BLaER1 treated with 17β-estradiol and CSF1 and Interleukin-3, amounts not matched to agents 10 nM and 100 nM (cell line): ENCODE measurements at regions not wholly inside any gene's neighbourhood (a gene's known extent, or its start where the extent isn't known, plus 50 kb on each side); places are given as distances from the start of the nearest gene placed in this dataset.

ENCODE experiments used
- H3K27ac ChIP-seq, 11 experiments: shearing (Covaris generic); formaldehyde crosslinking; 2 replicates each; pipeline ENCODE4 v1.8.1; 2022
- H3K27me3 ChIP-seq, 11 experiments: shearing (Covaris generic); formaldehyde crosslinking; 2 replicates each; pipeline ENCODE4 v1.8.1; 2022
- H3K36me3 ChIP-seq, 11 experiments: shearing (Covaris generic); formaldehyde crosslinking; 2 replicates each; pipeline ENCODE4 v1.8.1; 2022
- H3K4me1 ChIP-seq, 10 experiments: shearing (Covaris generic); formaldehyde crosslinking; 2 replicates each; pipeline ENCODE4 v1.8.1; 2022
- H3K4me2 ChIP-seq, 11 experiments: shearing (Covaris generic); formaldehyde crosslinking; 2 replicates each; pipeline ENCODE4 v1.8.1; 2022
- H3K4me3 ChIP-seq, 10 experiments: shearing (Covaris generic); formaldehyde crosslinking; 2 replicates each; pipeline ENCODE4 v1.8.1; 2022
- H3K9ac ChIP-seq, 11 experiments: shearing (Covaris generic); formaldehyde crosslinking; 2 replicates each; pipeline ENCODE4 v1.8.1; 2022
- H3K9me3 ChIP-seq, 11 experiments: shearing (Covaris generic); formaldehyde crosslinking; replicated peaks in 1 of 11; 2 replicates each; pipeline ENCODE4 v1.8.1; 2022
- H4K20me1 ChIP-seq, 11 experiments: shearing (Covaris generic); formaldehyde crosslinking; 2 replicates each; pipeline ENCODE4 v1.8.1; 2022
- Cebpa-rat ChIP-seq, 11 experiments: shearing (Covaris generic); IDR thresholded peaks; 2 replicates each; pipeline ENCODE4 v1.8.1; 2022

GRCh38 chr16:63100082-63100481 lies 1063.8 kb upstream of the CDH8 start:
- no peaks in the 10 kb centered on the region for H3K9me3 ChIP-seq
- H3K9ac ChIP-seq, result no peak overlapping the region
- no peak for TF ChIP-seq Cebpa-rat (IDR thresholded peaks at IDR 0.05)
- H3K4me1 ChIP-seq, result no peaks in the 10 kb centered on the region
- H3K36me3 ChIP-seq, result no peaks in the 10 kb centered on the region
- no peak overlapping the region for H3K27ac ChIP-seq
- H4K20me1 ChIP-seq, result no peaks in the 10 kb centered on the region
- H3K4me2 ChIP-seq, result no peak overlapping the region
- no peaks in the 10 kb centered on the region for H3K27me3 ChIP-seq
- no peak overlapping the region for H3K4me3 ChIP-seq

DNA sequence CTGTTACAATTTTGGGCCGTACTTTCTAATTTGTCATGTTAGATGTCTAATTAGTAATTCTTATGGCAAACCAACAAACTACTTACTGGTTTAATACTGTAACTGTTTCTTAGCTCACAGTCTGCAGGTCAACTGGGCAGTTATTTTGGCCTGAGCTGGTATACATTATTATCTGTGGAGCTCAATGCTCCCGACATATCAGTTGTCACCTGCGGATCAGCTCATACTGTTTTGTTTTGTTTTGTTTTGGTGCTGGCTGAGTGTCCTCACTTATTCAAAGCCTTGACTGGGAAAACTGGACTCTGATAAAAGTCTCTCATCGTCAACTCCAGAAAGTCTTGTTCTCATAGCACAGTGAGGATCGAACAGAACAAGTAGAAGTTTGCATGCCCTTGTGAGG lies 1060.6 kb upstream of the CDH8 start:
- Histone ChIP-seq H4K20me1 (no peaks in the 10 kb centered on the region), H3K36me3 (no peaks in the 10 kb centered on the region), H3K4me2 (no peak overlapping the region), H3K4me1 (no peaks in the 10 kb centered on the region), H3K27me3 (no peaks in the 10 kb centered on the region), H3K9ac (no peak overlapping the region), H3K9me3 (no peaks in the 10 kb centered on the region), H3K27ac (no peak overlapping the region), H3K4me3 (no peak overlapping the region)
- TF ChIP-seq Cebpa-rat (IDR thresholded peaks at IDR 0.05), result no peak

- no peaks in the 10 kb centered on the region for H3K36me3 ChIP-seq
- no peaks in the 10 kb centered on the region for H3K4me1 ChIP-seq
- H3K27me3 ChIP-seq, result no peaks in the 10 kb centered on the region
- H3K4me3 ChIP-seq, result no peak overlapping the region
- no peak overlapping the region for H3K4me2 ChIP-seq
- no peak overlapping the region for H3K9ac ChIP-seq
- no peaks in the 10 kb centered on the region for H4K20me1 ChIP-seq
- no peaks in the 10 kb centered on the region for H3K9me3 ChIP-seq
- no peak for TF ChIP-seq Cebpa-rat (IDR thresholded peaks at IDR 0.05)
- H3K27ac ChIP-seq, result no peak overlapping the region
These were observed 1056.5 kb upstream of the CDH8 start for GRCh38 chr16:63092736-63093135.

- Histone ChIP-seq H3K36me3 (no peaks in the 10 kb centered on the region), H3K4me1 (no peaks in the 10 kb centered on the region), H3K27ac (no peak overlapping the region), H3K27me3 (no peaks in the 10 kb centered on the region), H3K9ac (no peak overlapping the region), H3K4me2 (no peak overlapping the region), H3K4me3 (no peak overlapping the region), H4K20me1 (no peaks in the 10 kb centered on the region), H3K9me3 (no peaks in the 10 kb centered on the region)
- no peak for TF ChIP-seq Cebpa-rat (IDR thresholded peaks at IDR 0.05)
These were observed 1045.9 kb upstream of the CDH8 start for GRCh38 chr16:63082101-63082500.

- Histone ChIP-seq H3K9ac (no peak overlapping the region), H3K4me2 (no peak overlapping the region), H3K4me1 (no peaks in the 10 kb centered on the region), H3K27ac (no peak overlapping the region), H3K36me3 (no peaks in the 10 kb centered on the region), H3K27me3 (no peaks in the 10 kb centered on the region), H4K20me1 (no peaks in the 10 kb centered on the region), H3K9me3 (peaks cover 0 to 6% (median 0%) of the 10 kb centered on the region in 11 experiments; a peak in 7 of 22 replicates), H3K4me3 (no peak overlapping the region)
- no peak for TF ChIP-seq Cebpa-rat (IDR thresholded peaks at IDR 0.05)
These were observed 1044.5 kb upstream of the CDH8 start for GRCh38 chr16:63080746-63081145.

DNA sequence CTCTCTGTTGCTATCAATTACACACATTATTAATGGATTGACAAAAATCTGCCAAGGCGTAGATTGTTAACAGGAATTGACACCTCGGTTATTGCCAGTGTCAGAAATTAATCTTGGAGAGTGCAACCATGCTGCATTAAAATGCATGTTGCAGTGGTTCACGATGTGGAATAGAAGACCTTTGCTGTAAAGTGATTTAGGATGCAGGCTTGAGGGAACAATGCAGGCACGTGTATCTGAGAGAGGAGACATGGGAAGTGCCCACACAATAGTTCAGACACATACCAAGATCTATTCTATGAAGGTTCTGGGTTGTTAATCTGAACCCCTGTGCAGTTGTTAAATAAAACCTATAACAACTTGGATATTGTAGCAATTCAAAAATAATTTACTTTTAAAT lies 1032.8 kb upstream of the CDH8 start:
- H3K4me1 ChIP-seq, result no peaks in the 10 kb centered on the region
- no peak overlapping the region for H3K4me2 ChIP-seq
- H3K36me3 ChIP-seq, result no peaks in the 10 kb centered on the region
- no peak overlapping the region for H3K27ac ChIP-seq
- H3K4me3 ChIP-seq, result no peak overlapping the region
- no peak for TF ChIP-seq Cebpa-rat (IDR thresholded peaks at IDR 0.05)
- H3K27me3 ChIP-seq, result no peaks in the 10 kb centered on the region
- no peak overlapping the region for H3K9ac ChIP-seq
- no peaks in the 10 kb centered on the region for H4K20me1 ChIP-seq
- H3K9me3 ChIP-seq, result no peaks in the 10 kb centered on the region

- H3K4me2 ChIP-seq, result no peak overlapping the region
- no peak overlapping the region for H3K27ac ChIP-seq
- TF ChIP-seq Cebpa-rat (IDR thresholded peaks at IDR 0.05), result no peak
- H3K27me3 ChIP-seq, result no peaks in the 10 kb centered on the region
- H4K20me1 ChIP-seq, result no peaks in the 10 kb centered on the region
- H3K4me1 ChIP-seq, result no peaks in the 10 kb centered on the region
- no peak overlapping the region for H3K4me3 ChIP-seq
- H3K9ac ChIP-seq, result no peak overlapping the region
- H3K36me3 ChIP-seq, result no peaks in the 10 kb centered on the region
- H3K9me3 ChIP-seq, result no peaks in the 10 kb centered on the region
These were observed 1030.9 kb upstream of the CDH8 start for GRCh38 chr16:63067141-63067540.

DNA sequence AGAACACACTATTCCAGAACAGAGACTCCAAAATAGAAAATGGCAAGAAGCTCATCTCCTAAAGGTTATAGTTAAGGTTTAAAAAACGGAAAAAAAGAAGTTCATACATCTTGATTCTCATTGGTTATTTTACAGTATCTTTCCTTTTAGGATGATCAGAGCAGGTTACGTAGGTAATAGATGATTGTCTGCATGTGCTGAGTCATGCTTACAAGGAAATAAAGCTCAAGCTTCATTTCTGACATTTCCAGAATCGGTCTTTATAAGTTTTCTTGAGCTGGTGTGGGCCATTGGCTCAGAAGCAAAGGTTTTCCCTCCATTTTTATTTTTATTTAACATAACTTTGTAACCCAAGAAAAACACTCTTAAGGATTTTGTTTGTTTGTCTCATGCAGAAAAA lies 1030.3 kb upstream of the CDH8 start:
- no peaks in the 10 kb centered on the region for H4K20me1 ChIP-seq
- H3K4me3 ChIP-seq, result no peak overlapping the region
- no peaks in the 10 kb centered on the region for H3K4me1 ChIP-seq
- H3K36me3 ChIP-seq, result no peaks in the 10 kb centered on the region
- no peaks in the 10 kb centered on the region for H3K9me3 ChIP-seq
- H3K27ac ChIP-seq, result no peak overlapping the region
- H3K27me3 ChIP-seq, result no peaks in the 10 kb centered on the region
- H3K9ac ChIP-seq, result no peak overlapping the region
- no peak for TF ChIP-seq Cebpa-rat (IDR thresholded peaks at IDR 0.05)
- no peak overlapping the region for H3K4me2 ChIP-seq

DNA sequence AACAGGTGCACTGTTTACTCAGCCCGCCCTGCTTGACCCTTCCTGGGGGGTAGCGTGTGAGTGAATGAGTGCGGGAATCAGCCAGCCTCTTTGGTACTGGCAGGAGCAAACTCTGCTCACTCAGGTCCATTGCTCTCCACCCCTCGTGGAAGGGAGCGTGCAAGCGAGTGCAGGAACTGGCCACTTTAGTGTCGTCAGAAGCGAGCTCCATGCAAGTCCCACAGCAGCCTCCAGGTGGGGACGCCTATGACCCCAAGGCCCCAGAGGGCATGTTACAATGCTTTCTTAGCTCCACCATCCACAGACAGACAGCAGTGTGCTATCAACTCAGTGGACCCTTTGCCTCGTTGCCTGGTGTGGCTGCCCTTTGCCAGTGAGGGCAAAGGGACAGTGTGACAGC lies 1025.1 kb upstream of the CDH8 start:
- H3K27me3 ChIP-seq, result no peaks in the 10 kb centered on the region
- no peak overlapping the region for H3K9ac ChIP-seq
- no peak for TF ChIP-seq Cebpa-rat (IDR thresholded peaks at IDR 0.05)
- H3K27ac ChIP-seq, result no peak overlapping the region
- no peak overlapping the region for H3K4me3 ChIP-seq
- no peaks in the 10 kb centered on the region for H3K4me1 ChIP-seq
- H3K4me2 ChIP-seq, result no peak overlapping the region
- H4K20me1 ChIP-seq, result no peaks in the 10 kb centered on the region
- H3K36me3 ChIP-seq, result no peaks in the 10 kb centered on the region
- H3K9me3 ChIP-seq, result no peaks in the 10 kb centered on the region

- Histone ChIP-seq H3K9ac (no peak overlapping the region), H3K4me3 (no peak overlapping the region), H3K27me3 (no peaks in the 10 kb centered on the region), H3K27ac (no peak overlapping the region), H3K4me1 (no peaks in the 10 kb centered on the region), H3K9me3 (no peaks in the 10 kb centered on the region), H4K20me1 (no peaks in the 10 kb centered on the region), H3K36me3 (no peaks in the 10 kb centered on the region), H3K4me2 (no peak overlapping the region)
- TF ChIP-seq Cebpa-rat (IDR thresholded peaks at IDR 0.05), result no peak
These were observed 1023.4 kb upstream of the CDH8 start for GRCh38 chr16:63059676-63060075.

DNA sequence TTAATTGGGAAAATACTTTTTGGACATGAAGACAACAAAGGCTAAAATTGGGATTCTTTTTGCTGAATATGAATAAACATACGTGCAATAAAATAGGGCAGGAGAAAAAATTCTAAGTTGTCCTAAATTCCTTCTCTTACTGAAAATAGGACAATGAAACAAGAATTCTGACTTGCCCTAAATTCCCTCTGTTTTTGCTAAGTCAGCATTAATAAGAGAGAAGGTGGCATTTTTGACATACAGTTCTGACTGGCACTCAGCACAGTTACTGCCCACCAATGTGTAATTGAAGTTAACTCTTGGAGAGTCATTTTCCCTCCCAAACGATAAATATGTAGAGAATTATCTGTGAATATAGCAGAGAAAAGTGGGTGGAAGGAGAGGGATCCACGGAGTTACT lies 1021.1 kb upstream of the CDH8 start:
- Histone ChIP-seq H3K9me3 (no peaks in the 10 kb centered on the region), H3K4me2 (no peak overlapping the region), H3K36me3 (no peaks in the 10 kb centered on the region), H4K20me1 (no peaks in the 10 kb centered on the region), H3K4me1 (no peaks in the 10 kb centered on the region), H3K4me3 (no peak overlapping the region), H3K27ac (no peak overlapping the region), H3K27me3 (no peaks in the 10 kb centered on the region), H3K9ac (no peak overlapping the region)
- TF ChIP-seq Cebpa-rat (IDR thresholded peaks at IDR 0.05), result no peak
